ENCODE measurements at regions not wholly inside any gene's neighbourhood (a gene's known extent, or its start where the extent isn't known, plus 50 kb on each side); places are given as distances from the start of the nearest gene placed in this dataset.

DNA sequence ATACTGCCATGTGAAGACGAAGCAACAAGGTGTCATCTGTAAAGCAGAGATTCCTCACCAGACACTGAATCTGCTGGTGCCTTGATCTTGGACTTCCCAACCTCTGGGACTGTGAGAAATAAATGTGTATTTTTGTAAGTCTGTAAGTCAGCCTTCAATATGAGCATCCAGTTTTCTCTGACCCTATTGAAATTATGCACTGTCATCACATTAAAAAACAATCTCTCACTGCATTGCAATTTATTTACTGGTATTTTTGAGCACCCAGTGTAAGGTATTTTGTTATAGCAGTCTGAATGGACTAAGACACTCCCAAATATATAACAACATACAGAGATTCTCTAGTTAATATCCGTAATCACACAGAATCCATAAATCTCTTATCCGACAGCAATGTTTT, 77.5 kb upstream of the CDK6 start:
- no peaks in the 10 kb centered on the region for H3F3A ChIP-seq (ENCODE audit: insufficient read depth, low read length, poor library complexity, severe bottlenecking)
- H3K79me2 ChIP-seq (replicated peaks; ENCODE audit: insufficient read depth, low read length) = no peaks in the 10 kb centered on the region
- no peak overlapping the region for H3K9ac ChIP-seq (ENCODE audit: low read length)
- no peaks in the 10 kb centered on the region for H3K36me3 ChIP-seq (ENCODE audit: insufficient read depth, low read length)
- no peaks in the 10 kb centered on the region for H3K9me3 ChIP-seq (ENCODE audit: low read length)
- no peak overlapping the region for H3K4me2 ChIP-seq (ENCODE audit: low read length)
- no peak overlapping the region for H3K4me3 ChIP-seq (ENCODE audit: low read length)
- no peaks in the 10 kb centered on the region for H4K20me1 ChIP-seq (ENCODE audit: insufficient read depth)
- no peaks in the 10 kb centered on the region for H3K9me2 ChIP-seq (ENCODE audit: insufficient read depth, low read length)
- no peak overlapping the region for H3K27ac ChIP-seq (ENCODE audit: low read length)
- no peaks in the 10 kb centered on the region for H3K27me3 ChIP-seq (ENCODE audit: insufficient read depth, low read depth, low read length)
- TF ChIP-seq, protein P1, sequence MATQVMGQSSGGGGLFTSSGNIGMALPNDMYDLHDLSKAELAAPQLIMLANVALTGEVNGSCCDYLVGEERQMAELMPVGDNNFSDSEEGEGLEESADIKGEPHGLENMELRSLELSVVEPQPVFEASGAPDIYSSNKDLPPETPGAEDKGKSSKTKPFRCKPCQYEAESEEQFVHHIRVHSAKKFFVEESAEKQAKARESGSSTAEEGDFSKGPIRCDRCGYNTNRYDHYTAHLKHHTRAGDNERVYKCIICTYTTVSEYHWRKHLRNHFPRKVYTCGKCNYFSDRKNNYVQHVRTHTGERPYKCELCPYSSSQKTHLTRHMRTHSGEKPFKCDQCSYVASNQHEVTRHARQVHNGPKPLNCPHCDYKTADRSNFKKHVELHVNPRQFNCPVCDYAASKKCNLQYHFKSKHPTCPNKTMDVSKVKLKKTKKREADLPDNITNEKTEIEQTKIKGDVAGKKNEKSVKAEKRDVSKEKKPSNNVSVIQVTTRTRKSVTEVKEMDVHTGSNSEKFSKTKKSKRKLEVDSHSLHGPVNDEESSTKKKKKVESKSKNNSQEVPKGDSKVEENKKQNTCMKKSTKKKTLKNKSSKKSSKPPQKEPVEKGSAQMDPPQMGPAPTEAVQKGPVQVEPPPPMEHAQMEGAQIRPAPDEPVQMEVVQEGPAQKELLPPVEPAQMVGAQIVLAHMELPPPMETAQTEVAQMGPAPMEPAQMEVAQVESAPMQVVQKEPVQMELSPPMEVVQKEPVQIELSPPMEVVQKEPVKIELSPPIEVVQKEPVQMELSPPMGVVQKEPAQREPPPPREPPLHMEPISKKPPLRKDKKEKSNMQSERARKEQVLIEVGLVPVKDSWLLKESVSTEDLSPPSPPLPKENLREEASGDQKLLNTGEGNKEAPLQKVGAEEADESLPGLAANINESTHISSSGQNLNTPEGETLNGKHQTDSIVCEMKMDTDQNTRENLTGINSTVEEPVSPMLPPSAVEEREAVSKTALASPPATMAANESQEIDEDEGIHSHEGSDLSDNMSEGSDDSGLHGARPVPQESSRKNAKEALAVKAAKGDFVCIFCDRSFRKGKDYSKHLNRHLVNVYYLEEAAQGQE (IDR thresholded peaks at IDR 0.05; ENCODE audit: borderline replicate concordance) = no peak
- TF ChIP-seq POLR2AphosphoS5 (IDR thresholded peaks at IDR 0.05) (no peak), EP300 (conservative IDR thresholded peaks at IDR 0.05; ENCODE audit: poor library complexity, severe bottlenecking) (no peak), EZH2 (IDR thresholded peaks at IDR 0.05; ENCODE audit: borderline replicate concordance, insufficient read depth, low read length, poor library complexity, severe bottlenecking) (no peak), MXI1 (conservative IDR thresholded peaks at IDR 0.05; ENCODE audit: poor library complexity, severe bottlenecking) (no peak), TAF1 (IDR thresholded peaks at IDR 0.05; ENCODE audit: low read depth) (no peak), RAD21 (conservative IDR thresholded peaks at IDR 0.05) (no peak), SMC3 (conservative IDR thresholded peaks at IDR 0.05; ENCODE audit: poor library complexity) (no peak)
- TF ChIP-seq, protein P2, sequence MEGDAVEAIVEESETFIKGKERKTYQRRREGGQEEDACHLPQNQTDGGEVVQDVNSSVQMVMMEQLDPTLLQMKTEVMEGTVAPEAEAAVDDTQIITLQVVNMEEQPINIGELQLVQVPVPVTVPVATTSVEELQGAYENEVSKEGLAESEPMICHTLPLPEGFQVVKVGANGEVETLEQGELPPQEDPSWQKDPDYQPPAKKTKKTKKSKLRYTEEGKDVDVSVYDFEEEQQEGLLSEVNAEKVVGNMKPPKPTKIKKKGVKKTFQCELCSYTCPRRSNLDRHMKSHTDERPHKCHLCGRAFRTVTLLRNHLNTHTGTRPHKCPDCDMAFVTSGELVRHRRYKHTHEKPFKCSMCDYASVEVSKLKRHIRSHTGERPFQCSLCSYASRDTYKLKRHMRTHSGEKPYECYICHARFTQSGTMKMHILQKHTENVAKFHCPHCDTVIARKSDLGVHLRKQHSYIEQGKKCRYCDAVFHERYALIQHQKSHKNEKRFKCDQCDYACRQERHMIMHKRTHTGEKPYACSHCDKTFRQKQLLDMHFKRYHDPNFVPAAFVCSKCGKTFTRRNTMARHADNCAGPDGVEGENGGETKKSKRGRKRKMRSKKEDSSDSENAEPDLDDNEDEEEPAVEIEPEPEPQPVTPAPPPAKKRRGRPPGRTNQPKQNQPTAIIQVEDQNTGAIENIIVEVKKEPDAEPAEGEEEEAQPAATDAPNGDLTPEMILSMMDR (IDR thresholded peaks at IDR 0.05; ENCODE audit: poor library complexity, severe bottlenecking) = no peak
- H2AFZ ChIP-seq (ENCODE audit: low read depth, low read length) = no peak overlapping the region

GRCh38 chr7:92910976-92911375, 74.6 kb upstream of the CDK6 start:
- H3K27me3 ChIP-seq (ENCODE audit: insufficient read depth, low read depth, low read length) = no peaks in the 10 kb centered on the region
- no peak overlapping the region for H3K27ac ChIP-seq (ENCODE audit: low read length)
- H3K4me2 ChIP-seq (ENCODE audit: low read length) = no peak overlapping the region
- TF ChIP-seq MXI1 (conservative IDR thresholded peaks at IDR 0.05; ENCODE audit: poor library complexity, severe bottlenecking) (no peak), POLR2AphosphoS5 (IDR thresholded peaks at IDR 0.05) (no peak), SMC3 (conservative IDR thresholded peaks at IDR 0.05; ENCODE audit: poor library complexity) (no peak), RAD21 (conservative IDR thresholded peaks at IDR 0.05) (no peak)
- TF ChIP-seq, protein P2 (IDR thresholded peaks at IDR 0.05; ENCODE audit: poor library complexity, severe bottlenecking) = no peak
- H3K9me3 ChIP-seq (ENCODE audit: low read length) = no peaks in the 10 kb centered on the region
- H3K9ac ChIP-seq (ENCODE audit: low read length) = no peak overlapping the region
- H3K4me3 ChIP-seq (ENCODE audit: low read length) = no peak overlapping the region
- H2AFZ ChIP-seq (ENCODE audit: low read depth, low read length) = no peak overlapping the region
- H3K79me2 ChIP-seq (replicated peaks; ENCODE audit: insufficient read depth, low read length) = no peaks in the 10 kb centered on the region
- no peaks in the 10 kb centered on the region for H3K36me3 ChIP-seq (ENCODE audit: insufficient read depth, low read length)
- H4K20me1 ChIP-seq (ENCODE audit: insufficient read depth) = no peaks in the 10 kb centered on the region
- no peaks in the 10 kb centered on the region for H3F3A ChIP-seq (ENCODE audit: insufficient read depth, low read length, poor library complexity, severe bottlenecking)
- H3K9me2 ChIP-seq (ENCODE audit: insufficient read depth, low read length) = no peaks in the 10 kb centered on the region

Measured in neural cell (in vitro differentiated cells).